Endothelial cell of umbilical vein (primary cell): ENCODE measurements at regions not wholly inside any gene's neighbourhood (a gene's known extent, or its start where the extent isn't known, plus 50 kb on each side); places are given as distances from the start of the nearest gene placed in this dataset.

ENCODE experiments used
- EZH2 ChIP-seq: IDR thresholded peaks from 2 replicates; pipeline ENCODE4 v1.6.1; 2012; ENCODE audit warnings: borderline replicate concordance, low read depth, mild to moderate bottlenecking, moderate library complexity, low read length, inconsistent platforms; ENCODE audit not compliant: severe bottlenecking
- GATA2 ChIP-seq: IDR thresholded peaks from 2 replicates; pipeline ENCODE4 v1.7.0; 2011; ENCODE audit warnings: low read depth, mild to moderate bottlenecking, moderate library complexity, mixed read lengths, low read length; ENCODE audit not compliant: insufficient read length, insufficient read depth
- JUN ChIP-seq: IDR thresholded peaks from 2 replicates; pipeline ENCODE4 v1.6.1; 2011; ENCODE audit warnings: borderline replicate concordance, low read depth; ENCODE audit not compliant: insufficient read length, insufficient read depth
- MYC ChIP-seq: IDR thresholded peaks from one replicate; pipeline ENCODE4 v1.6.1; 2011; ENCODE audit warnings: mild to moderate bottlenecking, low read depth, low read length
- POLR2A ChIP-seq: IDR thresholded peaks from 2 replicates; pipeline ENCODE4 v1.6.1; 2012; ENCODE audit warnings: low read depth, mild to moderate bottlenecking, control low read depth, low read length
- POLR2AphosphoS5 ChIP-seq: IDR thresholded peaks from 2 replicates; pipeline ENCODE4 v1.6.1; 2012; ENCODE audit warnings: low read depth, mild to moderate bottlenecking, control low read depth, low read length, moderate library complexity; ENCODE audit not compliant: insufficient read depth
- TF ChIP-seq, protein P1 (sequence below), 2 donors: IDR thresholded peaks; 1 replicate in 1 of 2; 2 replicates in 1 of 2; pipeline ENCODE4 v1.5.1; 2011; ENCODE audit warnings: low read length in 2 of 2, mild to moderate bottlenecking in 2 of 2, moderate library complexity in 2 of 2, control low read depth in 1 of 2, inconsistent platforms in 1 of 2, low read depth in 1 of 2; ENCODE audit not compliant: insufficient read depth in 1 of 2; ENCODE audit errors: extremely low read depth in 1 of 2
- TF ChIP-seq, protein P2 (sequence below): IDR thresholded peaks from 2 replicates; pipeline ENCODE4 v1.6.1; 2011; ENCODE audit not compliant: insufficient read depth, insufficient read length

DNA sequence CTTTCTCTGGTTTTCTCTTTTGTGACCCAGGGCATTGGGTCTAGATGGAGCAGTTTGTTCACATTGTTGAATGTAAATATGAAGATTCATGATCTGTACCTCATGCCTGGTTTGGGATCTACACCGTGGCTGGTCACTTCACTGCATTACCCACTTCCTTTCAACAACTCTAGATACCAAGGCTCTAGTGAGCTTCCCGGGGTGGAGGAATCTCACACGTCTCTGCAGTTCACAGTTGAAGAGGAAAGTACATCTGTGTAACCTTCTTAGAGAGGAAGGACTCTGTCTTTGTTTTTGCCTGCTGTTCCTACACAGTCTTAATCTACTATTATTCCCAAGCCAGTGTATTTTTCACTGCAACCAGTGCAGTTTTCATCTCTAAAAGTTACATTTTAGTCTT lies 574.8 kb downstream of the MBD2 start:
- TF ChIP-seq, protein P1, sequence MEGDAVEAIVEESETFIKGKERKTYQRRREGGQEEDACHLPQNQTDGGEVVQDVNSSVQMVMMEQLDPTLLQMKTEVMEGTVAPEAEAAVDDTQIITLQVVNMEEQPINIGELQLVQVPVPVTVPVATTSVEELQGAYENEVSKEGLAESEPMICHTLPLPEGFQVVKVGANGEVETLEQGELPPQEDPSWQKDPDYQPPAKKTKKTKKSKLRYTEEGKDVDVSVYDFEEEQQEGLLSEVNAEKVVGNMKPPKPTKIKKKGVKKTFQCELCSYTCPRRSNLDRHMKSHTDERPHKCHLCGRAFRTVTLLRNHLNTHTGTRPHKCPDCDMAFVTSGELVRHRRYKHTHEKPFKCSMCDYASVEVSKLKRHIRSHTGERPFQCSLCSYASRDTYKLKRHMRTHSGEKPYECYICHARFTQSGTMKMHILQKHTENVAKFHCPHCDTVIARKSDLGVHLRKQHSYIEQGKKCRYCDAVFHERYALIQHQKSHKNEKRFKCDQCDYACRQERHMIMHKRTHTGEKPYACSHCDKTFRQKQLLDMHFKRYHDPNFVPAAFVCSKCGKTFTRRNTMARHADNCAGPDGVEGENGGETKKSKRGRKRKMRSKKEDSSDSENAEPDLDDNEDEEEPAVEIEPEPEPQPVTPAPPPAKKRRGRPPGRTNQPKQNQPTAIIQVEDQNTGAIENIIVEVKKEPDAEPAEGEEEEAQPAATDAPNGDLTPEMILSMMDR (IDR thresholded peaks at IDR 0.05; ENCODE audit: extremely low read depth in 1 of 2, insufficient read depth in 1 of 2, low read depth in 1 of 2, low read length in 2 of 2), result no peak
- no peak for TF ChIP-seq POLR2AphosphoS5
- TF ChIP-seq EZH2, result no peak
- no peak for TF ChIP-seq POLR2A
- TF ChIP-seq, protein P2, sequence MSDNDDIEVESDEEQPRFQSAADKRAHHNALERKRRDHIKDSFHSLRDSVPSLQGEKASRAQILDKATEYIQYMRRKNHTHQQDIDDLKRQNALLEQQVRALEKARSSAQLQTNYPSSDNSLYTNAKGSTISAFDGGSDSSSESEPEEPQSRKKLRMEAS, result no peak
- no peak for TF ChIP-seq JUN
- TF ChIP-seq GATA2, result no peak
- no peak for TF ChIP-seq MYC
